ENCODE measurements at regions not wholly inside any gene's neighbourhood (a gene's known extent, or its start where the extent isn't known, plus 50 kb on each side); places are given as distances from the start of the nearest gene placed in this dataset.

GRCh38 chr9:682633-683508 is 158.6 kb upstream of the DMRT1 start:
- H4K5ac ChIP-seq (ENCODE audit: low read depth, low read length), result peak overlapping the region; percentile 24
- peak overlapping the region; percentile 75 for H3K18ac ChIP-seq (ENCODE audit: low read depth, low read length)
- dilution Hi-C loops (cut with HindIII; ENCODE audit: low sequenced_read_pairs, unreplicated experiment) (no loop called here), intact Hi-C loops (cut with micrococcal nuclease) (no loop called here), in situ Hi-C loops (cut with MboI; ENCODE audit: low sequenced_read_pairs) (no loop called here)
- peak overlapping the region; percentile 36; the same call in 1 of the 2 replicates for H2AK5ac ChIP-seq (ENCODE audit: low read depth, low read length)
- DNase-seq (peak; percentile 43), ATAC-seq (ENCODE audit: low read depth) (no peak)
- peak overlapping the region; percentile 54 for H2BK20ac ChIP-seq (ENCODE audit: low read depth, low read length)
- H2BK120ac ChIP-seq (ENCODE audit: low read depth, low read length), result peak overlapping the region; percentile 64
- peak overlapping the region; percentile 77 for H2AFZ ChIP-seq (replicated peaks; ENCODE audit: low read length, poor library complexity)
- H2AK9ac ChIP-seq (replicated peaks; ENCODE audit: low read depth, low read length, poor library complexity), result no peak overlapping the region
- no peak overlapping the region for H3K56ac ChIP-seq (ENCODE audit: extremely low read depth, insufficient read depth, low read length)
- H2BK15ac ChIP-seq (ENCODE audit: low read depth, low read length), result peak overlapping the region; percentile 24; the same call in 1 of the 3 replicates
- H3K4me1 ChIP-seq (ENCODE audit: control insufficient read depth, insufficient read depth, low read length), result peaks cover 17% of the 10 kb centered on the region
- CTCF ChIA-PET, result interaction anchor here (1.3 kb wide), 2 partner anchors 10 to 14 kb away, joined by 4 to 5 read pairs; no protein-coding TSS in a partner anchor
- no peak overlapping the region for H3K9ac ChIP-seq (ENCODE audit: low read depth, low read length)
- no peaks in the 10 kb centered on the region for H3K27me3 ChIP-seq (ENCODE audit: control insufficient read depth, insufficient read depth, low read length)
- no peak overlapping the region for H3K4me3 ChIP-seq (ENCODE audit: insufficient read depth, low read depth, low read length)
- H3K27ac ChIP-seq (ENCODE audit: insufficient read depth, low read length), result 0 out of 2 replicates have a peak overlapping the region, but pooled peaks have one; percentile 4
- H3K9me3 ChIP-seq (ENCODE audit: control insufficient read depth, insufficient read depth, low read length), result no peaks in the 10 kb centered on the region
- H3K36me3 ChIP-seq (ENCODE audit: control insufficient read depth, insufficient read depth, low read length), result no peaks in the 10 kb centered on the region
- H4K8ac ChIP-seq (ENCODE audit: low read depth in 2 of 2, low read length in 2 of 2), result peak overlapping the region in 1 of 2 experiments; percentile 39; a peak in 2 of 4 replicates
- POLR2A ChIA-PET (ENCODE audit: unreplicated experiment), result interaction anchor here (0.8 to 1.7 kb wide), 2 partner anchors 10 to 70 kb away, joined by 3 to 20 read pairs; no protein-coding TSS in a partner anchor
- no peaks in the 10 kb centered on the region for H4K20me1 ChIP-seq (ENCODE audit: insufficient read depth, low read length)
- peak overlapping the region; percentile 60 for H3K14ac ChIP-seq (replicated peaks; ENCODE audit: low read depth, low read length)
- peak overlapping the region; percentile 71 for H3K4ac ChIP-seq (ENCODE audit: low read depth, low read length)
- H4K91ac ChIP-seq (ENCODE audit: insufficient read depth, low read depth, low read length), result peak overlapping the region; percentile 43; the same call in 1 of the 2 replicates
- no TSS peak for BruUV-seq (replicated peaks)
- H3K9me1 ChIP-seq (ENCODE audit: insufficient read depth, low read length), result peaks cover 10% of the 10 kb centered on the region
- peak overlapping the region; percentile 39 for H3K23ac ChIP-seq (ENCODE audit: low read depth, low read length)
- H3K79me1 ChIP-seq (ENCODE audit: low read depth in 1 of 2, low read length in 2 of 2), result peaks cover 6 to 26% of the 10 kb centered on the region in 2 experiments
- peak overlapping the region; percentile 16; the same call in 1 of the 2 replicates for H3K4me2 ChIP-seq (ENCODE audit: low read depth, low read length)
- whole genome bisulfite sequencing, 2 experiments (ENCODE audit: extremely low coverage in 2 of 2, insufficient read length in 1 of 2), result 53% methylated on average over 3 of the region's 12 CpGs; no CpG with 5 or more reads in 1 of the 2 experiments
- peak overlapping the region; percentile 98 for H2BK5ac ChIP-seq (ENCODE audit: low read depth, low read length, poor library complexity, severe bottlenecking)
- TF ChIP-seq RFX5 (IDR thresholded peaks at IDR 0.05; ENCODE audit: low read depth, low read length) (no peak), FOS (IDR thresholded peaks at IDR 0.05; ENCODE audit: low read depth, low read length) (no peak), CHD1 (IDR thresholded peaks at IDR 0.05; ENCODE audit: low read depth, low read length) (no peak), RCOR1 (IDR thresholded peaks at IDR 0.05; ENCODE audit: insufficient replicate concordance, low read length) (no peak), POLR2A (IDR thresholded peaks at IDR 0.05; ENCODE audit: low read depth, low read length) (no peak), NFE2L2 (IDR thresholded peaks at IDR 0.05; ENCODE audit: low read depth, low read length) (no peak), RAD21 (IDR thresholded peaks at IDR 0.05; ENCODE audit: low read length) (no peak), MXI1 (IDR thresholded peaks at IDR 0.05; ENCODE audit: borderline replicate concordance, low read depth, low read length) (no peak), CEBPB (IDR thresholded peaks at IDR 0.05; ENCODE audit: low read depth, low read length) (no peak), SMC3 (IDR thresholded peaks at IDR 0.05; ENCODE audit: low read depth, low read length) (no peak), ELK1 (IDR thresholded peaks at IDR 0.05; ENCODE audit: borderline replicate concordance, low read depth, low read length) (no peak), MAZ (IDR thresholded peaks at IDR 0.05; ENCODE audit: borderline replicate concordance, low read depth, low read length) (no peak), USF2 (IDR thresholded peaks at IDR 0.05; ENCODE audit: low read depth, low read length) (no peak), MAFK (IDR thresholded peaks at IDR 0.05; ENCODE audit: low read depth, low read length) (no peak), BHLHE40 (IDR thresholded peaks at IDR 0.05; ENCODE audit: low read depth, low read length) (no peak)

All from IMR-90 (cell line).